ENCODE measurements at regions not wholly inside any gene's neighbourhood (a gene's known extent, or its start where the extent isn't known, plus 50 kb on each side); places are given as distances from the start of the nearest gene placed in this dataset.
"Not testable (repeated sequence)": the region's sequence is repeated elsewhere in the genome, so short reads cannot be mapped to it uniquely, and the experiment has no call there.

GRCh38 chr6:85077098-85077497 is 312.7 kb upstream of the TBX18 start:
- Histone ChIP-seq H3K9me3 (ENCODE audit: control insufficient read depth in 1 of 2, insufficient read depth in 1 of 2, low read length in 2 of 2) (no peaks in the 10 kb centered on the region), H3K27ac (ENCODE audit: low read depth in 1 of 2, low read length in 2 of 2) (no peak overlapping the region), H3K4me3 (ENCODE audit: low read length) (no peak overlapping the region), H3K36me3 (ENCODE audit: insufficient read depth, low read length) (no peaks in the 10 kb centered on the region), H3K27me3 (ENCODE audit: control insufficient read depth in 1 of 2, insufficient read depth in 2 of 2, low read length in 2 of 2) (no peaks in the 10 kb centered on the region), H3K4me1 (ENCODE audit: insufficient read depth, low read length) (no peaks in the 10 kb centered on the region)
- no peaks in the 10 kb centered on the region for H3K36me3 Mint-ChIP-seq (ENCODE audit: low read depth)
- DNase-seq (no peak), ATAC-seq (ENCODE audit: poor library complexity) (no peak)
- H3K9me3 Mint-ChIP-seq, result peaks cover 5% of the 10 kb centered on the region
- no peaks in the 10 kb centered on the region for H3K4me1 Mint-ChIP-seq (ENCODE audit: low read depth)
- no peak overlapping the region for H3K27ac Mint-ChIP-seq
- no peak for TF ChIP-seq CTCF (IDR thresholded peaks at IDR 0.05)
- CTCF ChIA-PET, result no interaction called here
- intact Hi-C loops (cut with DNase I, micrococcal nuclease), result no loop called here
- H3K4me3 Mint-ChIP-seq, result no peak overlapping the region
- H3K27me3 Mint-ChIP-seq, result no peaks in the 10 kb centered on the region
- POLR2A ChIA-PET, result no interaction called here

- POLR2A ChIA-PET; H3K27me3 ChIP-seq (ENCODE audit: control insufficient read depth in 1 of 2, insufficient read depth in 2 of 2, low read length in 2 of 2); H3K27me3 Mint-ChIP-seq; intact Hi-C loops (cut with DNase I, micrococcal nuclease); H3K9me3 ChIP-seq (ENCODE audit: control insufficient read depth in 1 of 2, insufficient read depth in 1 of 2, low read length in 2 of 2); H3K36me3 ChIP-seq (ENCODE audit: insufficient read depth, low read length); ATAC-seq (ENCODE audit: poor library complexity); H3K9me3 Mint-ChIP-seq; H3K27ac ChIP-seq (ENCODE audit: low read depth in 1 of 2, low read length in 2 of 2); DNase-seq; CTCF ChIA-PET; H3K27ac Mint-ChIP-seq; H3K4me1 ChIP-seq (ENCODE audit: insufficient read depth, low read length); H3K4me3 ChIP-seq (ENCODE audit: low read length); H3K4me3 Mint-ChIP-seq; H3K4me1 Mint-ChIP-seq (ENCODE audit: low read depth); H3K36me3 Mint-ChIP-seq (ENCODE audit: low read depth): not testable (repeated sequence)
Measured at GRCh38 chr6:85071845-85072244, 307.4 kb upstream of the TBX18 start.

GRCh38 chr6:85069577-85069976 is 305.2 kb upstream of the TBX18 start:
- no peaks in the 10 kb centered on the region for H3K36me3 Mint-ChIP-seq (ENCODE audit: low read depth)
- intact Hi-C loops (cut with DNase I, micrococcal nuclease), result loop anchor here in 1 of 2 experiments (10.0 kb wide), 1 partner anchor 235 kb away; no protein-coding TSS in a partner anchor
- Histone ChIP-seq H3K4me3 (ENCODE audit: low read length) (no peak overlapping the region), H3K4me1 (ENCODE audit: insufficient read depth, low read length) (no peaks in the 10 kb centered on the region), H3K36me3 (ENCODE audit: insufficient read depth, low read length) (no peaks in the 10 kb centered on the region), H3K27me3 (ENCODE audit: control insufficient read depth in 1 of 2, insufficient read depth in 2 of 2, low read length in 2 of 2) (no peaks in the 10 kb centered on the region), H3K27ac (ENCODE audit: low read depth in 1 of 2, low read length in 2 of 2) (no peak overlapping the region), H3K9me3 (ENCODE audit: control insufficient read depth in 1 of 2, insufficient read depth in 1 of 2, low read length in 2 of 2) (no peaks in the 10 kb centered on the region)
- ChIA-PET POLR2A (no interaction called here), CTCF (no interaction called here)
- H3K4me3 Mint-ChIP-seq, result no peak overlapping the region
- DNase-seq (no peak), ATAC-seq (ENCODE audit: poor library complexity) (no peak)
- TF ChIP-seq CTCF (IDR thresholded peaks at IDR 0.05), result no peak
- H3K27ac Mint-ChIP-seq, result no peak overlapping the region
- no peaks in the 10 kb centered on the region for H3K4me1 Mint-ChIP-seq (ENCODE audit: low read depth)
- H3K9me3 Mint-ChIP-seq, result peaks cover 5% of the 10 kb centered on the region
- no peaks in the 10 kb centered on the region for H3K27me3 Mint-ChIP-seq

GRCh38 chr6:85068221-85068620 is 303.8 kb upstream of the TBX18 start:
- no peaks in the 10 kb centered on the region for H3K36me3 Mint-ChIP-seq (ENCODE audit: low read depth)
- no peaks in the 10 kb centered on the region for H3K4me1 Mint-ChIP-seq (ENCODE audit: low read depth)
- no peak for ATAC-seq (ENCODE audit: poor library complexity)
- H3K4me3 ChIP-seq (ENCODE audit: low read length), result no peak overlapping the region
- no peaks in the 10 kb centered on the region for H3K4me1 ChIP-seq (ENCODE audit: insufficient read depth, low read length)
- no peaks in the 10 kb centered on the region for H3K9me3 ChIP-seq (ENCODE audit: control insufficient read depth in 1 of 2, insufficient read depth in 1 of 2, low read length in 2 of 2)
- ChIA-PET CTCF (no interaction called here), POLR2A (no interaction called here)
- no peak for DNase-seq
- H3K27me3 Mint-ChIP-seq, result no peaks in the 10 kb centered on the region
- no peak overlapping the region for H3K27ac Mint-ChIP-seq
- intact Hi-C loops (cut with DNase I, micrococcal nuclease), result loop anchor here in 1 of 2 experiments (10.0 kb wide), 1 partner anchor 233 kb away; no protein-coding TSS in a partner anchor
- H3K27ac ChIP-seq (ENCODE audit: low read depth in 1 of 2, low read length in 2 of 2), result no peak overlapping the region
- no peak for TF ChIP-seq CTCF (IDR thresholded peaks at IDR 0.05)
- H3K27me3 ChIP-seq (ENCODE audit: control insufficient read depth in 1 of 2, insufficient read depth in 2 of 2, low read length in 2 of 2), result no peaks in the 10 kb centered on the region
- peaks cover 3% of the 10 kb centered on the region for H3K9me3 Mint-ChIP-seq
- no peaks in the 10 kb centered on the region for H3K36me3 ChIP-seq (ENCODE audit: insufficient read depth, low read length)
- H3K4me3 Mint-ChIP-seq, result no peak overlapping the region

Data from CD4-positive, alpha-beta T cell (primary cell).